GM06990 (cell line): ENCODE measurements at regions not wholly inside any gene's neighbourhood (a gene's known extent, or its start where the extent isn't known, plus 50 kb on each side); places are given as distances from the start of the nearest gene placed in this dataset.

Experiments used
- DNase-seq: peaks from one replicate; pipeline ENCODE4 v3.0.0-alpha.2; 2011; ENCODE audit not compliant: insufficient read length; ENCODE audit errors: extremely low read depth
- H3K27me3 ChIP-seq: replicated peaks from 2 replicates; pipeline ENCODE4 v1.6.0; 2011; ENCODE audit warnings: low read length; ENCODE audit not compliant: control insufficient read depth, insufficient read depth
- H3K36me3 ChIP-seq: 2 replicates; pipeline ENCODE4 v1.5.1; 2011; ENCODE audit warnings: low read length; ENCODE audit not compliant: control insufficient read depth, insufficient read depth
- H3K4me3 ChIP-seq: replicated peaks from 2 replicates; pipeline ENCODE4 v1.5.1; 2011; ENCODE audit warnings: low read depth, mild to moderate bottlenecking, control low read depth, low read length
- TF ChIP-seq, protein P1 (sequence below): IDR thresholded peaks from 2 replicates; pipeline ENCODE4 v1.5.1; 2011; ENCODE audit warnings: low read length, control low read depth, mild to moderate bottlenecking, inconsistent platforms; ENCODE audit not compliant: insufficient read depth, poor library complexity, severe bottlenecking

DNA sequence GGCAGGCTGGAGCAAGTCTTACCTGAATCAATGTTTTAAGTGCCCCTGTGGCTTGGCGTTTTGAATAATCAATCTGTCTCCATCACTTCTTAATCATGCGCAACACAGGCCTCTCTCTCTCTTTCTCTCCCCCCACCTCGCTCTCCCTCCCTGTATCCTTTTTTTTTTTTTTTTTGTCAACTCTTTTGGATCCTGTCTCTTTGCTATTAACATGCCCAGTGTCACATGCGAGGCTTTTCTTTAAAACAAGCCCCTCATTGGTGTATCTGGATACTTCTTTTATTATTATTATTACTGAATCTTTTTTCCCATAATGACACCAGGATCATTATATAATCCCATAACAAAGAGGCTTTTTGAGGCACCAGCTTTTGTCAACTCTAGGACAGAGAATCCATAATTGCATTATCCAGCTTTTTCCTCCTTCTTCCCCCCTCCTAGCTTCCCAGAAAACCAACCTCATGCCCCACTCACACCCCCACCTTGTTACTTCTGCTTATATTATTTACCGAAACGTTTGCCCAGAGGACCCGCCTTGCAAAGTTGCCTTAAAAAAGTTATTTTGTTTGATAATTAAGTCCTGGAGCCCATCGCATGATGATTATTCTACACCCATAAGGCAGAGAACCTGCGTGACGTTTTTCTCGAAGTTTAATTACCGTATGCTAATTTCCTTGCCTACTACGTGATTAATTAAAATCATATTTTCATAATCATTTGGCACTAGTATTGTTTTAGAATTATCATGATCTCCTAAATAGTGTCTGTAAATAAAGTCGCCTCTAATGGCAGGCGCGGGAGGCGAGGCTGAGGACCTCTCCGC is 148.1 kb upstream of the ZNF536 start:
- TF ChIP-seq, protein P1, sequence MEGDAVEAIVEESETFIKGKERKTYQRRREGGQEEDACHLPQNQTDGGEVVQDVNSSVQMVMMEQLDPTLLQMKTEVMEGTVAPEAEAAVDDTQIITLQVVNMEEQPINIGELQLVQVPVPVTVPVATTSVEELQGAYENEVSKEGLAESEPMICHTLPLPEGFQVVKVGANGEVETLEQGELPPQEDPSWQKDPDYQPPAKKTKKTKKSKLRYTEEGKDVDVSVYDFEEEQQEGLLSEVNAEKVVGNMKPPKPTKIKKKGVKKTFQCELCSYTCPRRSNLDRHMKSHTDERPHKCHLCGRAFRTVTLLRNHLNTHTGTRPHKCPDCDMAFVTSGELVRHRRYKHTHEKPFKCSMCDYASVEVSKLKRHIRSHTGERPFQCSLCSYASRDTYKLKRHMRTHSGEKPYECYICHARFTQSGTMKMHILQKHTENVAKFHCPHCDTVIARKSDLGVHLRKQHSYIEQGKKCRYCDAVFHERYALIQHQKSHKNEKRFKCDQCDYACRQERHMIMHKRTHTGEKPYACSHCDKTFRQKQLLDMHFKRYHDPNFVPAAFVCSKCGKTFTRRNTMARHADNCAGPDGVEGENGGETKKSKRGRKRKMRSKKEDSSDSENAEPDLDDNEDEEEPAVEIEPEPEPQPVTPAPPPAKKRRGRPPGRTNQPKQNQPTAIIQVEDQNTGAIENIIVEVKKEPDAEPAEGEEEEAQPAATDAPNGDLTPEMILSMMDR, result no peak
- no peaks in the 10 kb centered on the region for H3K36me3 ChIP-seq
- H3K4me3 ChIP-seq, result no peak overlapping the region
- no peaks in the 10 kb centered on the region; the same call in none of the 2 replicates for H3K27me3 ChIP-seq
- DNase-seq, result no peak

DNA sequence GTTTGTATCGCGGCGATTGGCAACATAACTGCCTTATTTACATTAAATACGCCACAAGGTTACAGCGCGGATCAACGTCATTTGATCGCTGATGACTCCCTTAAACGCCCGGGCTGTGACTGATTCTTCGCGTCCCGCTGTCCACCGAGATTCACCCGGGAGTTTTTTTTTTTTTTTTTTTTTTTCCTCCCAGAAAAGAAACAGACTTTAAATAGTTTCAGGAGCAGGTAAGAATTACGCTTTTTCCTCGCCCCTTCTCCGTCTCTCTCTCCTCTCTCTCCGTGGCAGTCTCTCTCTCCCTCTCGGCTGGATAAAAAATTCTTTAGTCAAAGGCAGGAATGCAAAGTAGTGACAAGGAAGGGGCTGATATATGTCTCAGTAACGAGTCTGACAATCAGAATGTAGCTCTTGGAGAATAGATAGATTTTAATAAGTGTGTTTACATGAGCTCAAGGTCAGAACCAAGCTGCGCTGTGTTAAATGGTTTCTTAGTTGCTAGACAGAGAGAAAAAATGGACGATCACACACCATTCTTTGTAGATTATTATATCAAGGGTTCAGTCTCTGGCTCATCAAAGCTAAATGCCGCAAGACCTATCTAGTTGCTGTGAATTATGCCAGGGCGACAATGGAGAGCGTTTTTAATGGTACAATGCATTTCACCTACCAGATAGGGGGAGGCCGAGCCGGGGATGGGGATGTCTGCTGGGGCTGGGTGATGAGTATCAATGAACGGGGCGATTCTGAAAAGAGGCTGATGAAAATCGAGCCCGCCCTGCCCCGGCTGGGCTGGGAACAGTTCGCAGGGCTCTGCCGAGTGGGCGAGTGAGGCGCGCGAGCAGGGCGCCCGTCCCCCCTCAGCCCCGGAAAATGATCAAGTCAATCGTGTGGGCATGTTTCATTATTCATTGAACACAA is 147.2 kb upstream of the ZNF536 start:
- Histone ChIP-seq H3K27me3 (no peaks in the 10 kb centered on the region; the same call in none of the 2 replicates), H3K4me3 (peak overlapping the region; percentile 35), H3K36me3 (no peaks in the 10 kb centered on the region)
- DNase-seq, result no peak
- TF ChIP-seq, protein P1, result no peak

DNA sequence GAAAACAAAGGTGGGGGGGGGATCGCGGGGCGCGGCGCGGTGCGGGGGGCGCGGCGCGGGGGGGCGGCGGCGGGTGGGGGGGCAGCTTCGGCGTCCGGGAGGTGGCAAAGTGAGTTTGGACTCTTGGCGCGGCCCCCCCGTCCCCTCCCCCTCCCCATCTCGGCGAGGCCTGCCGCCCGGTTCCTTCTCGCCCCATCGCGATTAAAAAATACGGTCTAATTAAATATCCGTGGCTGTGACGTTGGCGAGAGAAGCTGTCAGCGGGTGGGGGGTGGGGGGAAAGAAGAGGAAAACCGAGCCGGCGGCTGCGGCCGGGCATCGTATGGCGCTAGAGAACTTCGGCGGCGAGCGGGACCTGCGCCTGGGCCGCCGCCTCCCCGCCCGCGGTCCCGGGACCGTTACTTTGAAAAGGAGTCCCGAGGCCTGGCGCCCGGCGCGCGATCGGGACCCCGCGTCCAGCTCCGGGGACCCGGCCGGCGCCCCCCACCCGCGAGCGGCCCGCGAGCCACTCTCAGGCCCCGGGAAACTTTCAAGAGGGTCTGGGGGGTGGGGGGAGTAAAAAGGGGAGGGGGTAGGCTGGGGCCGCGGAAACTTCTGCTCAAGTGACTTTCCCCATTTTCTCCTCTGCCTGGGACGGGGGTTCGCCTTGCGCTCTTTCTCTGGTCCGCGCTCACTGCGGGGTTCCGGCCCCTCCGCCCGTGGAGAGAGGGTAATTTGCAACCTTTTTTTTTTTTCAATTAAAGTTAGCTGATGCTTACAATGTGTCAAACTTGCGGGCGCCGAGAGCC is 146.3 kb upstream of the ZNF536 start:
- no peaks in the 10 kb centered on the region for H3K36me3 ChIP-seq
- TF ChIP-seq, protein P1, result no peak
- no peak for DNase-seq
- H3K4me3 ChIP-seq, result peak overlapping the region; percentile 23
- H3K27me3 ChIP-seq, result peaks cover 2% of the 10 kb centered on the region

DNA sequence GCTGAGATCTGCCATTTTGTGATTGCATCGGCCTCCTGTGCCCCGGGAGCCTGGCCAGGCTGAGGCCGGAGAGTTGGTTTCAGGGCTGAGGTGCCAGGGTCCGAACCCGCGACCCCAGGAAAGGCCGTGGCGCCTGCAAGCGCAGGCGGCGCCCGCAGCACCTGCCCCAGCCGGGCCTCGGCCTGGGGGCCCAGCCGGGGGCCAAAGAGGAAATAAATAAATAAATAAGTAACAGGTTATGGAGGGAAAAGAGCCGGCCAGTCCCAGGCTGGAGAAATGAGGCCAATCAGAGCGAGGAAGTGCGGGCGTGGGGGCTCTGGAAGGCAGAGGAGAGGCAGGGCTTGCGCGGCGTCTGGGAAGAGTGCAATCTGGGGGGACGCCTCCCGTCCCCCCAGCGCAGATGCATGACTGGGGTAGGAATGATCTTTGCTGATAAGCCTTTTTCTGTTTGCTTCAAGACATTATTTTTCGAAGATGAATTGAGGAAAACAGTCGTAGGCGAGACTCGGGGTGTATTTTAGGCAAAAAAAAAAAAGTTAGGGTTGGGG is 145.6 kb upstream of the ZNF536 start:
- Histone ChIP-seq H3K36me3 (no peaks in the 10 kb centered on the region), H3K4me3 (peak overlapping the region; percentile 66), H3K27me3 (peaks cover 2% of the 10 kb centered on the region)
- TF ChIP-seq, protein P1, result no peak
- no peak for DNase-seq

DNA sequence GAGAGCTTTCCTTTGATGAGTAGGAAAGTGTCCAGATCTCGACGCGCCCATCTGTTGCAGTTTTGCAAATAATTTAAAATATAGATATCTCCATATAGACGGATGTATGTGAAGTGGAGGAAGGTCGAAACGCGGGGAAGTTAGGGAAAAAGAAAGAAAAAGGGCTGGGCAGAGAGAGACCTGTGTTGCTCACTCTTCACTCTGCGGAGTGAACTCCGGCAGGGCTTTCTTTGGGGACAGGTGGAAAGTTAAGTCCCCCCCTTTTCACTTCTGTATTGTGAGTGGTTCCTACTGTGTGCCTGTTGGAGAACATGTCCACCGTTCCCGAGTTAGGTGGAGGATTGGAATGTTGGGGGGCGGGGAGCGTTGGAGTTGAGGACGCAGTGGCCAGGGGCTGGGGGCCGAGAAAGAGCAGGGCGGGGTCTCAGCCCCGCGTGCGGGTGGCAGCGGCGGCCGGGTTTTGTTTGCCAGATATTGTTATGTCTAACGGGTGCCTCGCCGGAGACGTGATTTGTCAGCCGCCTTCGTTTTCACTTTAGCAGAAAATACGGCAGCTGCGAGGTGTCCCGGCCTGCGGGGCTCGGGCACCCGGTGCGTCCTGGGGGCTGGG is 145.1 kb upstream of the ZNF536 start:
- peaks cover 2% of the 10 kb centered on the region for H3K27me3 ChIP-seq
- H3K4me3 ChIP-seq, result peak overlapping the region; percentile 66
- TF ChIP-seq, protein P1, result no peak
- no peak for DNase-seq
- H3K36me3 ChIP-seq, result no peaks in the 10 kb centered on the region
